ENCODE measurements at regions not wholly inside any gene's neighbourhood (a gene's known extent, or its start where the extent isn't known, plus 50 kb on each side); places are given as distances from the start of the nearest gene placed in this dataset.
"Not testable (repeated sequence)": the region's sequence is repeated elsewhere in the genome, so short reads cannot be mapped to it uniquely, and the experiment has no call there.

DNA sequence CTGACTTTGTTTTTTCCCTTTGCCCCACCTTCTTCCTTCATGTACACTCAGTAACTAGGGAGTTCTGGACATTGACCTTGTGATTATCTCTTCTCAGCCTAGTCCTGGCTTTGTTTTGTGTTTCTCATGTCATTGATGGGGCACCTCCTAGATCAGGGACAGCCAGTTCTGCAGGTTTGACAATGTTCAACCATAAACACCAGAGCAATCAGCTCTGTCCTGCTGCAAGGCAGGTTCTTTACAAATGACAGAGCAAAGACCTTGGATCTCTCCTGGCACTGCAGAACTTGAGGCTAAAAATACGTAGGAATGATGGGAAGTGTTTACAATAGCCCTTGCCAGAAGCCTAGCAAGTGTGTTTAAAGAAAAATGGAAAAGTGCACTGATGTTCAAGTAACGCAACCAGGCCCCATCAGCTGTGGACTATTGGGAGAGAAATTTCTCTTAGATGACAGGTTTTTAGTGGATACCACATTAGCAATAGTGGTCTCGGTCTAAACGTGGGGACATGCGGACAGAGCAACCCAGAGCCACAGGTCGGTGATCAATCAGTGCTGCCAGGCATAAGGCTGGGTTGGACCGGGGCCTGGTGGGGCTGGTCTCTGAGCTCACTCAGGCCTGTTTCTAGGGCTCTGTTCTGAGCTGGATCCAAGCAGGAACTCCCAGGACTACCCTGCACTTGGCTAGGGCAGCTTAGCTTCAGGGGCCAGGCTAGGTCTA, 76.8 kb downstream of the SOWAHC start:
- H3K9me2 ChIP-seq (ENCODE audit: insufficient read depth, low read length), result no peaks in the 10 kb centered on the region
- ChIA-PET CTCF (ENCODE audit: unreplicated experiment) (no interaction called here), POLR2A (interaction anchor here (0.7 kb wide), 1 partner anchor 13 kb away, joined by 4 read pairs; no protein-coding TSS in a partner anchor)

DNA sequence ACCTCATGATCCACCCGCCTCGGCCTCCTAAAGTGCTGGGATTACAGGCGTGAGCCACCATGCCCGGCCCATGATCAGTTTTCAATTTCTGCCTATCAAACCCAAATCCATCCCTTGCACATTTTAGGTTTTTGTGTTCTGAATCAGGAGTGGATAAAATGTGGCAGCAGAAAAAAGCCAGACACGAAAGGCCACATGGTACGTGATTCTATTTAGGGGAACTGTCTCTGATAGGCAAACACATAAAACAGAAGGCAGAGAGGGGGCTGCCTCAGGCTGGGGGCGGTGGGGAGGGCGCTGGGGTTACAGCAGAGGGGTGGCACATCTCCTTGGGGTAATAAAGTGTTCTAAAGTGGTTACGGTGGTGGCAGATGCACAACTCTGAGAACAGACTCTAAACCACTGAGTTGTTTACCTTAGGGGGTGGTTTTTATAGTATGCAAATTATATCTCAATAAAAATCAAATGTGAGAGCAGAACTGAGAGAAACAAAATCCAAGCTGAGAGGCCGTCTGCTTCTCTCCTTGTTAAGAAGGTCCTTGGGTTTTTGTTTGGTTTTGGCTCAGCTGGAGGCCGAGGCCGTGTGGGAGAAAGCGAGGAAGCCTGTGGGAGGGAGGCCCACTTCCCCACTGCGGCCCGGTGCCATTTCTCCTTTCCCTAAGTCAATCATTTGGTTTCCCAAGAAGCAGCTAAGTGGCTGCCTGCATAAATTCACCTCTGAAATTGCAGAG, 78.0 kb downstream of the SOWAHC start:
- no peak overlapping the region for H3K4me3 ChIP-seq (ENCODE audit: low read depth, low read length, poor library complexity, severe bottlenecking)
- no TSS peak for BruUV-seq (replicated peaks)
- H3K27ac ChIP-seq (ENCODE audit: low read depth, low read length, poor library complexity, severe bottlenecking), result no peak overlapping the region
- no peak overlapping the region for H2AFZ ChIP-seq (ENCODE audit: low read length)
- no peak for DNase-seq (ENCODE audit: low spot score)
- ChIA-PET POLR2A (no interaction called here), CTCF (ENCODE audit: unreplicated experiment) (no interaction called here)
- H3K36me3 ChIP-seq (ENCODE audit: insufficient read depth, low read length), result no peaks in the 10 kb centered on the region
- H3K9me2 ChIP-seq (ENCODE audit: insufficient read depth, low read length), result no peaks in the 10 kb centered on the region
- no peak overlapping the region for H3K4me2 ChIP-seq (ENCODE audit: low read length)
- TF ChIP-seq EZH2phosphoT487 (IDR thresholded peaks at IDR 0.05; ENCODE audit: borderline replicate concordance, low read depth, low read length), result no peak
- TF ChIP-seq, protein P1, sequence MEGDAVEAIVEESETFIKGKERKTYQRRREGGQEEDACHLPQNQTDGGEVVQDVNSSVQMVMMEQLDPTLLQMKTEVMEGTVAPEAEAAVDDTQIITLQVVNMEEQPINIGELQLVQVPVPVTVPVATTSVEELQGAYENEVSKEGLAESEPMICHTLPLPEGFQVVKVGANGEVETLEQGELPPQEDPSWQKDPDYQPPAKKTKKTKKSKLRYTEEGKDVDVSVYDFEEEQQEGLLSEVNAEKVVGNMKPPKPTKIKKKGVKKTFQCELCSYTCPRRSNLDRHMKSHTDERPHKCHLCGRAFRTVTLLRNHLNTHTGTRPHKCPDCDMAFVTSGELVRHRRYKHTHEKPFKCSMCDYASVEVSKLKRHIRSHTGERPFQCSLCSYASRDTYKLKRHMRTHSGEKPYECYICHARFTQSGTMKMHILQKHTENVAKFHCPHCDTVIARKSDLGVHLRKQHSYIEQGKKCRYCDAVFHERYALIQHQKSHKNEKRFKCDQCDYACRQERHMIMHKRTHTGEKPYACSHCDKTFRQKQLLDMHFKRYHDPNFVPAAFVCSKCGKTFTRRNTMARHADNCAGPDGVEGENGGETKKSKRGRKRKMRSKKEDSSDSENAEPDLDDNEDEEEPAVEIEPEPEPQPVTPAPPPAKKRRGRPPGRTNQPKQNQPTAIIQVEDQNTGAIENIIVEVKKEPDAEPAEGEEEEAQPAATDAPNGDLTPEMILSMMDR (conservative IDR thresholded peaks at IDR 0.05; ENCODE audit: low read length), result no peak
- H3K79me2 ChIP-seq (ENCODE audit: insufficient read depth, low read depth, low read length), result no peaks in the 10 kb centered on the region
- no peaks in the 10 kb centered on the region for H3K9me3 ChIP-seq (ENCODE audit: low read length)
- intact Hi-C loops (cut with micrococcal nuclease; ENCODE audit: unreplicated experiment), result no loop called here
- no peaks in the 10 kb centered on the region for H3K4me1 ChIP-seq (ENCODE audit: insufficient read depth, low read length, poor library complexity, severe bottlenecking)
- no peaks in the 10 kb centered on the region for H4K20me1 ChIP-seq (ENCODE audit: insufficient read depth, low read length)

More for the DNA sequence above, 76.8 kb downstream of the SOWAHC start:
- no peak for DNase-seq (ENCODE audit: low spot score)
- Histone ChIP-seq H4K20me1 (ENCODE audit: insufficient read depth, low read length) (no peaks in the 10 kb centered on the region), H3K4me3 (ENCODE audit: low read depth, low read length, poor library complexity, severe bottlenecking) (no peak overlapping the region), H2AFZ (ENCODE audit: low read length) (no peak overlapping the region), H3K4me1 (ENCODE audit: insufficient read depth, low read length, poor library complexity, severe bottlenecking) (no peaks in the 10 kb centered on the region), H3K4me2 (ENCODE audit: low read length) (no peak overlapping the region), H3K27ac (ENCODE audit: low read depth, low read length, poor library complexity, severe bottlenecking) (no peak overlapping the region), H3K9me3 (ENCODE audit: low read length) (no peaks in the 10 kb centered on the region), H3K79me2 (ENCODE audit: insufficient read depth, low read depth, low read length) (no peaks in the 10 kb centered on the region), H3K36me3 (ENCODE audit: insufficient read depth, low read length) (no peaks in the 10 kb centered on the region)
- intact Hi-C loops (cut with micrococcal nuclease; ENCODE audit: unreplicated experiment), result no loop called here
- BruUV-seq (replicated peaks), result no TSS peak
- TF ChIP-seq, protein P1 (conservative IDR thresholded peaks at IDR 0.05; ENCODE audit: low read length), result no peak
- TF ChIP-seq EZH2phosphoT487 (IDR thresholded peaks at IDR 0.05; ENCODE audit: borderline replicate concordance, low read depth, low read length), result no peak

DNA sequence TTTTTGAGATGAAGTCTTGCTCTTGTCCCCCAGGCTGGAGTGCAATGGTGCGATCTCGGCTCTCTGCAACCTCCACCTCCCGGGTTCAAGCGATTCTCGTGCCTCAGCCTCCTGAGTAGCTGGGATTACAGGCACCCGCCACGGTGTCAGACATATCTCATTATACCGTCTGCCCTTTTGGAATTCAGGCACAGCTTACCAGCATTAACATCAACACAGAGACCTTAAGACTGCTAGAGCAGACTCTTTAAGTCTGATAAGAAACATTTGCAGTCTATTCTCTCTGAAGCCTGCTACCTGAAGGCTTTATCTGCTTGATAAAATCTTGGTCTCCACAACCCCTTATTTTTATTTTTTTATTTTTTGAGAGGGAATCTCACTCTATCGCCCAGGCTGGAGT, 78.7 kb downstream of the SOWAHC start:
- H3K9me2 ChIP-seq (ENCODE audit: insufficient read depth, low read length); H3K4me1 ChIP-seq (ENCODE audit: insufficient read depth, low read length, poor library complexity, severe bottlenecking); BruUV-seq (replicated peaks); H3K4me3 ChIP-seq (ENCODE audit: low read depth, low read length, poor library complexity, severe bottlenecking); H2AFZ ChIP-seq (ENCODE audit: low read length); DNase-seq (ENCODE audit: low spot score); H3K79me2 ChIP-seq (ENCODE audit: insufficient read depth, low read depth, low read length); H4K20me1 ChIP-seq (ENCODE audit: insufficient read depth, low read length); intact Hi-C loops (cut with micrococcal nuclease; ENCODE audit: unreplicated experiment); H3K4me2 ChIP-seq (ENCODE audit: low read length); POLR2A ChIA-PET; CTCF ChIA-PET (ENCODE audit: unreplicated experiment); H3K36me3 ChIP-seq (ENCODE audit: insufficient read depth, low read length); H3K9me3 ChIP-seq (ENCODE audit: low read length); H3K27ac ChIP-seq (ENCODE audit: low read depth, low read length, poor library complexity, severe bottlenecking): not testable (repeated sequence)

DNA sequence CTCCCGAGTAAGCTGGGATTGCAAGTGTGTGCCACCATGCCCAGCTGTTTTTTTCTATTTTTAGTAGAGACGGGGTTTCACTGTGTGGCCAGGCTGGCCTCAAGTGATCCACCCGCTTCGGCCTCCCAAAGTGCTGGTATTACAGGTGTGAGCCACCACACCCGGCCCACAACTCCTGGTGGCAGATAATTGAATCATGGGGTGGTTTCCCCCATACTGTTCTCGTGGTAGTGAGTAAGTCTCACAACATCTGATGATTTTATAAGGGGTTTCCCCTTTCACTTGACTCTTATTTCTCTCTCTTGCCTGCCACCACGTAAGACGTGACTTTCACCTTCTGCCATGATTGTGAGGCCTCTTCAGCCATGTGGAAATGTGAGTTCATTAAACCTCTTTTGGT, 79.1 kb downstream of the SOWAHC start:
- H4K20me1 ChIP-seq (ENCODE audit: insufficient read depth, low read length); H2AFZ ChIP-seq (ENCODE audit: low read length); H3K4me1 ChIP-seq (ENCODE audit: insufficient read depth, low read length, poor library complexity, severe bottlenecking); H3K9me3 ChIP-seq (ENCODE audit: low read length); CTCF ChIA-PET (ENCODE audit: unreplicated experiment); H3K9me2 ChIP-seq (ENCODE audit: insufficient read depth, low read length); H3K27ac ChIP-seq (ENCODE audit: low read depth, low read length, poor library complexity, severe bottlenecking); H3K4me3 ChIP-seq (ENCODE audit: low read depth, low read length, poor library complexity, severe bottlenecking); H3K36me3 ChIP-seq (ENCODE audit: insufficient read depth, low read length); H3K4me2 ChIP-seq (ENCODE audit: low read length); DNase-seq (ENCODE audit: low spot score); intact Hi-C loops (cut with micrococcal nuclease; ENCODE audit: unreplicated experiment); POLR2A ChIA-PET; H3K79me2 ChIP-seq (ENCODE audit: insufficient read depth, low read depth, low read length); BruUV-seq (replicated peaks): not testable (repeated sequence)
